ACC112 (cell line): ENCODE measurements at regions not wholly inside any gene's neighbourhood (a gene's known extent, or its start where the extent isn't known, plus 50 kb on each side); places are given as distances from the start of the nearest gene placed in this dataset.
"Not testable (repeated sequence)": the region's sequence is repeated elsewhere in the genome, so short reads cannot be mapped to it uniquely, and the experiment has no call there.

Experiments
- H2AFZ ChIP-seq: fragments of 200-600 bp; sonication (generic); one replicate; pipeline ENCODE4 v1.6.0; 2017; ENCODE audit warnings: antibody characterized with exemption, low read length; ENCODE audit not compliant: unreplicated experiment
- H3K27ac ChIP-seq: fragments of 200-600 bp; sonication (generic); 2 replicates; pipeline ENCODE4 v1.5.1; 2014; ENCODE audit warnings: low read depth, mild to moderate bottlenecking, antibody characterized with exemption, low read length, moderate library complexity
- H3K27me3 ChIP-seq: fragments of 200-600 bp; sonication (generic); 2 replicates; pipeline ENCODE4 v1.6.1; 2014; ENCODE audit warnings: mild to moderate bottlenecking, antibody characterized with exemption, low read length, moderate library complexity, mixed read lengths; ENCODE audit not compliant: insufficient read depth
- H3K36me3 ChIP-seq: fragments of 200-600 bp; sonication (generic); 2 replicates; pipeline ENCODE4 v1.6.1; 2016; ENCODE audit warnings: mild to moderate bottlenecking, antibody characterized with exemption, low read length, moderate library complexity, mixed read lengths; ENCODE audit not compliant: insufficient read depth
- H3K4me1 ChIP-seq: fragments of 200-600 bp; sonication (generic); one replicate; pipeline ENCODE4 v1.6.1; 2016; ENCODE audit warnings: low read length, mixed read lengths; ENCODE audit not compliant: insufficient read depth, unreplicated experiment, control insufficient read depth
- H3K4me3 ChIP-seq: fragments of 200-600 bp; sonication (generic); 2 replicates; pipeline ENCODE4 v1.5.1; 2014; ENCODE audit warnings: mild to moderate bottlenecking, low read depth, low read length
- H3K79me2 ChIP-seq: fragments of 200-600 bp; sonication (generic); one replicate; pipeline ENCODE4 v1.6.0; 2016; ENCODE audit warnings: low read length; ENCODE audit not compliant: control insufficient read depth, unreplicated experiment, insufficient read depth

GRCh38 chr6:112935402-112936078, 588.4 kb downstream of the RFPL4B start:
- Histone ChIP-seq H3K36me3 (no peaks in the 10 kb centered on the region), H3K4me3 (no peak overlapping the region), H3K27me3 (no peaks in the 10 kb centered on the region), H3K79me2 (no peaks in the 10 kb centered on the region), H3K27ac (no peak overlapping the region), H2AFZ (no peak overlapping the region), H3K4me1 (peaks cover 52% of the 10 kb centered on the region)

GRCh38 chr6:112936079-112936472, 588.9 kb downstream of the RFPL4B start:
- H3K36me3 ChIP-seq = no peaks in the 10 kb centered on the region
- no peak overlapping the region for H2AFZ ChIP-seq
- no peaks in the 10 kb centered on the region for H3K79me2 ChIP-seq
- no peaks in the 10 kb centered on the region for H3K27me3 ChIP-seq
- no peak overlapping the region for H3K27ac ChIP-seq
- no peak overlapping the region for H3K4me3 ChIP-seq
- peaks cover 52% of the 10 kb centered on the region for H3K4me1 ChIP-seq

DNA sequence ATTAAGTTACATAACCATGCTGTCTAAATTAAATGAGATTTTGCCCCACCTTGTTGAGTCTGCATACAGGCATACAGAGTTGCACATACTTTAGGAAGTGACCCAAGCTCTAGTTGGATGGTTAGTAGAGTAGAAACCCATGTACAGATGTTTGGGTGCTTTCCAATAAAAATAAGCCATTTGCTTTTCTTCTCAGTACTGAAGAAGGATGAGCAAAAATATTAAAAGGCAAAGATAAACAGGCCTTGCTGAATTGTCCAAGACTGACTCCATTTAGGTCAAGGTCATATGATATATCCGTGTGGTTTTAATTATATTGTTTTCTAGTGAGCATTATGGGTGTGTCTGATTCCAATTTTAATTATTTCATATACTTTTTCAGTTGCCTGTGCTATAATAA, 589.4 kb downstream of the RFPL4B start:
- 0 out of 2 replicates have a peak overlapping the region, but pooled peaks have one; percentile 19 for H3K27ac ChIP-seq
- no peaks in the 10 kb centered on the region for H3K36me3 ChIP-seq
- H3K79me2 ChIP-seq = no peaks in the 10 kb centered on the region
- H3K4me1 ChIP-seq = peaks cover 52% of the 10 kb centered on the region
- H3K27me3 ChIP-seq = no peaks in the 10 kb centered on the region
- H2AFZ ChIP-seq = no peak overlapping the region
- no peak overlapping the region for H3K4me3 ChIP-seq

GRCh38 chr6:112937690-112938089, 590.6 kb downstream of the RFPL4B start:
- not testable (repeated sequence) for H3K27me3 ChIP-seq, H3K27ac ChIP-seq, H3K79me2 ChIP-seq, H3K36me3 ChIP-seq, H3K4me3 ChIP-seq, H2AFZ ChIP-seq
- H3K4me1 ChIP-seq = peaks cover 43% of the 10 kb centered on the region

GRCh38 chr6:112938650-112939049, 591.5 kb downstream of the RFPL4B start:
- Histone ChIP-seq H3K27ac (no peak overlapping the region), H3K4me3 (no peak overlapping the region), H2AFZ (no peak overlapping the region), H3K4me1 (peaks cover 40% of the 10 kb centered on the region), H3K36me3 (no peaks in the 10 kb centered on the region), H3K27me3 (no peaks in the 10 kb centered on the region), H3K79me2 (no peaks in the 10 kb centered on the region)

GRCh38 chr6:112939563-112939962, 592.4 kb downstream of the RFPL4B start:
- H3K36me3 ChIP-seq = no peaks in the 10 kb centered on the region
- H3K27me3 ChIP-seq = no peaks in the 10 kb centered on the region
- H3K4me3 ChIP-seq = no peak overlapping the region
- no peaks in the 10 kb centered on the region for H3K79me2 ChIP-seq
- no peak overlapping the region for H3K27ac ChIP-seq
- no peak overlapping the region for H2AFZ ChIP-seq
- H3K4me1 ChIP-seq = peaks cover 31% of the 10 kb centered on the region

- no peak overlapping the region for H3K27ac ChIP-seq
- H3K79me2 ChIP-seq = no peaks in the 10 kb centered on the region
- no peak overlapping the region for H3K4me3 ChIP-seq
- H2AFZ ChIP-seq = no peak overlapping the region
- H3K4me1 ChIP-seq = peaks cover 21% of the 10 kb centered on the region
- no peaks in the 10 kb centered on the region for H3K27me3 ChIP-seq
- H3K36me3 ChIP-seq = no peaks in the 10 kb centered on the region
Measured at GRCh38 chr6:112941613-112942012, 594.5 kb downstream of the RFPL4B start.

DNA sequence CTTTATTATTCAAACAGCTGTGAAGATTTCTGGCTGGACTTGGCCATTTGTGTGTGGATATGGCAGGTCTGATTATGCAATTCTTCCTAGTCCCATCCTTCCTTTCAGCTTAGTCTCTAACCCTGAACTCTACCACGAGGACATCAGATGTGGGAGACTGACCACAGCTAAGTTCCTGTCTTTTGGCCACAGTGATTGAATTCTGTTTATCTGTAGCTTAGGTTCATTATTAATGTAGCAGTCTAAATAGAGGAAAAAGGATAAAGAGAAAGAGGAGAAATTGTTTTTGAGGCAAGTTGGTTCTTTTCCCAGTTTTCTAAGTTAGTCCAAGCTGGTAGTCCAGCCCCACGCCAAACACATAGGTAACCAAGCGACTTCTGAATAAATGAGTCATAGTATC, 598.9 kb downstream of the RFPL4B start:
- Histone ChIP-seq H3K4me3 (no peak overlapping the region), H2AFZ (no peak overlapping the region), H3K79me2 (no peaks in the 10 kb centered on the region), H3K27ac (no peak overlapping the region), H3K36me3 (no peaks in the 10 kb centered on the region), H3K27me3 (no peaks in the 10 kb centered on the region), H3K4me1 (peaks cover 3% of the 10 kb centered on the region)

DNA sequence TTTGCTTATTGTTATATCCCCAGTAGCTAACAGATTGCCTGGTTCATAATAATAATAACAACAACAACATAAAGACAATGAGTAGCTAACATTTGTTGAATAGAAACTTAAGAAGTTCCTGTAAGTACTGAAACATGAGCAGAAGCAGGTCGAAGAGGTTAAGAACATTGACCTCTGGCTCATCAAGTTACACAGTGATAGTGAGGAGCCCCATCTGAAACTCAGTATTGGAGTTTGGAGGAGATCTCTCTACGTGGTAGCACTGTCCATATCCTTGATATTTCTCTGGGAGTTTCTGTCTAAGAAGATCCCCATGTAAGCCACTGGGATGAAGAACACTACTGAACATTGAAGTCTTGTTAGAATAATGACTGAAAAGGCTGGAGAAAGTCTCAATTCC, 600.4 kb downstream of the RFPL4B start:
- H3K27me3 ChIP-seq = no peaks in the 10 kb centered on the region
- H3K4me3 ChIP-seq = no peak overlapping the region
- H3K79me2 ChIP-seq = no peaks in the 10 kb centered on the region
- no peaks in the 10 kb centered on the region for H3K36me3 ChIP-seq
- H3K4me1 ChIP-seq = peaks cover 3% of the 10 kb centered on the region
- no peak overlapping the region for H3K27ac ChIP-seq
- no peak overlapping the region for H2AFZ ChIP-seq

GRCh38 chr6:112951829-112952228, 604.7 kb downstream of the RFPL4B start:
- no peaks in the 10 kb centered on the region for H3K27me3 ChIP-seq
- no peak overlapping the region for H3K27ac ChIP-seq
- no peak overlapping the region for H3K4me3 ChIP-seq
- no peaks in the 10 kb centered on the region for H3K79me2 ChIP-seq
- H2AFZ ChIP-seq = no peak overlapping the region
- no peaks in the 10 kb centered on the region for H3K36me3 ChIP-seq
- H3K4me1 ChIP-seq = peaks cover 6% of the 10 kb centered on the region

GRCh38 chr6:112955743-112956142, 608.6 kb downstream of the RFPL4B start:
- not testable (repeated sequence) for H2AFZ ChIP-seq, H3K36me3 ChIP-seq, H3K27ac ChIP-seq, H3K4me3 ChIP-seq, H3K27me3 ChIP-seq, H3K79me2 ChIP-seq
- peaks cover 14% of the 10 kb centered on the region for H3K4me1 ChIP-seq
